Stimulated activated naive CD8-positive, alpha-beta T cell treated with anti-CD3 and anti-CD28 coated beads, Interleukin-15, amount 100 ng/mL, for 72 hours (primary cell): ENCODE measurements at regions not wholly inside any gene's neighbourhood (a gene's known extent, or its start where the extent isn't known, plus 50 kb on each side); places are given as distances from the start of the nearest gene placed in this dataset.
"Not testable (repeated sequence)": the region's sequence is repeated elsewhere in the genome, so short reads cannot be mapped to it uniquely, and the experiment has no call there.

Experiments
- ATAC-seq: fragments of 150-1000 bp; cut with Tn5 transposase; 2 replicates; pipeline ENCODE4 v1.10.0; 2021; ENCODE audit warnings: mild to moderate bottlenecking, moderate library complexity
- DNase-seq, 2 donors: peaks; one replicate each; pipeline ENCODE4 v3.0.0; 2021 to 2022
- H3K27ac Mint-ChIP-seq, 2 donors: one replicate each; pipeline ENCODE4 v1.8.0; 2022; ENCODE audit warnings: mild to moderate bottlenecking in 2 of 2, mixed read lengths in 2 of 2, moderate library complexity in 2 of 2
- H3K27me3 Mint-ChIP-seq: one replicate; pipeline ENCODE4 v1.8.0; 2022; ENCODE audit warnings: mixed read lengths
- H3K4me1 Mint-ChIP-seq: one replicate; pipeline ENCODE4 v1.8.0; 2022; ENCODE audit warnings: mild to moderate bottlenecking, mixed read lengths
- H3K4me3 Mint-ChIP-seq, 2 donors: one replicate each; pipeline ENCODE4 v1.8.0; 2022; ENCODE audit warnings: mild to moderate bottlenecking in 2 of 2, mixed read lengths in 2 of 2, moderate library complexity in 1 of 2
- H3K9me3 Mint-ChIP-seq, 2 donors: one replicate each; pipeline ENCODE4 v1.8.0; 2022; ENCODE audit warnings: mixed read lengths in 2 of 2

DNA sequence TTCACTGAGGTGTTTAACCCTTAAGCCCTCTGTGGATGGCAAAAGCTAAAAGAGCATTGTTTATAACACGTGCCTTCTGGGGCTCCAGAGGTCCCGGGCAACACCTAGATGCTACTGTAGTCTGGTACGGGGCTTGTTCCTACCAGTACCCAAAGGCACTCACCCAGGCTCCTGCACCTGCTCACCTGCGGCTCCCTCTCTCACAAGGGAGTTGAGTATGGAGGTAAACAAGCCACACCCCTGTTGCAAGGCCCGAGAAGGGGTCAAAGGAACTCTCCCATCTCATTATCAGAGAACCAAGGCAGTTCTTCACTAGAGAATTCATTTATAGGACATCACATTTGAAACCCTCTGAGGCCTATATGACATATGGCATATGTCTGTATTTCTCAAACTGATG, 53.4 kb upstream of the IL6ST start:
- Mint-ChIP-seq H3K4me3 (no peak overlapping the region), H3K9me3 (peaks cover 0 to 4% of the 10 kb centered on the region in 2 donors), H3K27me3 (no peaks in the 10 kb centered on the region), H3K27ac (no peak overlapping the region), H3K4me1 (peaks cover 55% of the 10 kb centered on the region)
- ATAC-seq (no peak), DNase-seq (no peak)

DNA sequence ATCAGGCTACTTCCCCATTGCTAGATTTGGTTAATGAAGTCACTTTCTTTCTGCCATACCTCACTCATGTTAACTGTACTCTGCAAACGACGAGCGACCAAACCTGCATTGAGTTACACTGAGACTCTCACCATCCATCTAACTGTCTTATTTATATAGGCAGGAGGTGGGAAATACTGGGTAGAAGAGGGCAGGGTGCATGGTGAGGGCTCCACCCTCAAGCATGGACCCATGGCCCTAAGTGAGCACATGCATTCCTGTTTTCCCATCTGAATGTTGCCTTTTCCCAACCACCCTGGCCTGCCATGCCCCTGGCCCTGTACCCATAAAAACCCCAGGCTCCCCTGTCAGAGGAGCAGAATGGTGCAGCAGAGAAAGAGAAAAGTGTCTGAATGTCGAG, 52.7 kb upstream of the IL6ST start:
- no peaks in the 10 kb centered on the region for H3K9me3 Mint-ChIP-seq
- H3K27ac Mint-ChIP-seq: no peak overlapping the region
- H3K4me3 Mint-ChIP-seq: no peak overlapping the region
- peaks cover 55% of the 10 kb centered on the region for H3K4me1 Mint-ChIP-seq
- H3K27me3 Mint-ChIP-seq: no peaks in the 10 kb centered on the region
- no peak for DNase-seq
- ATAC-seq: no peak

DNA sequence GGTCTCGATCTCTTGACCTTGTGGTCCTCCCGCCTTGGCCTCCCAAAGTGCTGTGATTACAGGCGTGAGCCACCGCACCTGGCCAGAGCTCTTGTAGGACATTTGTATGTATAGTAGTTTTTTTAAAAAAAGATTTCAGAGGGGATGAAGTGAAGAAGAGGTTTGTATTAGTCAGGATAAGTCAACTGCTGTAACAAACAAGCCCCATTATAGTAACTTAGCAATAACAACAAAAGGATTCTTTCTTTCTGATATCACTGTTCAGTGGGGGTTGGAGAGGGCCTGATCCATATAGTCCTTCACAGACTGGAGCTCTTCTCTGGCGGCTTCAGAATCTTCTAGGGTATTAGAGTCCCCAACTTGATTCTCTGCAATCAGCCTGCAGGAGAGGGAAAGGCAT, 50.7 kb upstream of the IL6ST start:
- H3K27ac Mint-ChIP-seq: no peak overlapping the region
- H3K9me3 Mint-ChIP-seq: no peaks in the 10 kb centered on the region
- H3K4me1 Mint-ChIP-seq: peaks cover 44% of the 10 kb centered on the region
- DNase-seq (no peak), ATAC-seq (no peak)
- no peak overlapping the region for H3K4me3 Mint-ChIP-seq
- H3K27me3 Mint-ChIP-seq: no peaks in the 10 kb centered on the region

DNA sequence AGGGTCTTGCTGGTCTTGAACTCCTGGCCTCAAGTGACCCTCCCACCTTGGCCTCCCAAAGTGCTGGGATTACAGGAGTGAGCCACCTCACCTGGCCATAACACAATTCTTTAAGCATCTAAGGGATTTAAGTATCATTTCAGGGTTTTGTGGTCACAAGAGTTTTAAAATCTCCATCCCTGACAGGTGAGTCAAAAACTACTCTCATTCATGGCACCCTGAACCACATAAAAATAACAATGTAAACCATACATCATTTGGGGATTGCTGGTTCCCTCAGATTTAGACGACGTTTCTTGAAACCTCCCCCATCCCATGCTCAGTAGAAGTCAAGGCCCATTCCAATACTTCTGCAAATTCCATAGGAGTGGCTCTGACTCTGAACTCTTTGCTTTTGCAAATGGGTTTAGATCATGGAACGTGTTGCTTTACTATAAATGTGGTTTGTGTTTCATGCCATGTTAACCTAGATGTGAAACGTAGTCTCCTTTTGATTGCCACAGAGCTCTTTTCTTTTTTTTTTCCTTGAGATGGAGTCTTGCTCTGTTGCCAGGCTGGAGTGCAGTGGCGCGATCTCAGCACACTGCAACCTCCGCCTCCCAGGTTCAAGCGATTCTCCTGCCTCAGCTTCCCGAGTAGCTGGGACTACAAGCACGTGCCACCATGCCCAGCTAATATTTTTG, 50.1 kb upstream of the IL6ST start:
- H3K4me1 Mint-ChIP-seq: peaks cover 39% of the 10 kb centered on the region

More for the DNA sequence above, 50.1 kb upstream of the IL6ST start:
- H3K9me3 Mint-ChIP-seq, H3K27me3 Mint-ChIP-seq, H3K27ac Mint-ChIP-seq, H3K4me3 Mint-ChIP-seq, DNase-seq: not testable (repeated sequence)
- ATAC-seq: peak; percentile 96
